NB4 (cell line): ENCODE measurements at regions not wholly inside any gene's neighbourhood (a gene's known extent, or its start where the extent isn't known, plus 50 kb on each side); places are given as distances from the start of the nearest gene placed in this dataset.

Experiments used
- CTCF ChIP-seq: IDR thresholded peaks from one replicate; pipeline ENCODE4 v1.5.1; 2012; ENCODE audit warnings: low read depth, low read length
- MAX ChIP-seq: IDR thresholded peaks from 2 replicates; pipeline ENCODE4 v1.6.1; 2011; ENCODE audit warnings: low read depth, low read length
- MYC ChIP-seq: IDR thresholded peaks from 2 replicates; pipeline ENCODE4 v1.6.1; 2011; ENCODE audit warnings: low read depth, low read length
- POLR2A ChIP-seq: IDR thresholded peaks from 2 replicates; pipeline ENCODE4 v1.6.1; 2011; ENCODE audit warnings: mild to moderate bottlenecking; ENCODE audit not compliant: insufficient read length; ENCODE audit errors: extremely low read depth

- no peak for TF ChIP-seq CTCF
- TF ChIP-seq POLR2A: no peak
- no peak for TF ChIP-seq MAX
- TF ChIP-seq MYC: no peak
These were observed 1676.7 kb downstream of the REEP3 start for GRCh38 chr10:65197935-65198334.
